HG02970 (cell line): ENCODE measurements at regions not wholly inside any gene's neighbourhood (a gene's known extent, or its start where the extent isn't known, plus 50 kb on each side); places are given as distances from the start of the nearest gene placed in this dataset.

ENCODE experiments used
- ATAC-seq: cut with Tn5 transposase; IDR thresholded peaks from one replicate; pipeline ENCODE4 v1.9.1; 2021; ENCODE audit warnings: mild to moderate bottlenecking, moderate library complexity, moderate number of reproducible peaks; ENCODE audit not compliant: unreplicated experiment, low FRiP score

GRCh38 chr20:42020316-42020715 lies 402.1 kb upstream of the CHD6 start:
- ATAC-seq, result no peak

GRCh38 chr20:42018979-42019378 lies 400.8 kb upstream of the CHD6 start:
- ATAC-seq, result no peak

DNA sequence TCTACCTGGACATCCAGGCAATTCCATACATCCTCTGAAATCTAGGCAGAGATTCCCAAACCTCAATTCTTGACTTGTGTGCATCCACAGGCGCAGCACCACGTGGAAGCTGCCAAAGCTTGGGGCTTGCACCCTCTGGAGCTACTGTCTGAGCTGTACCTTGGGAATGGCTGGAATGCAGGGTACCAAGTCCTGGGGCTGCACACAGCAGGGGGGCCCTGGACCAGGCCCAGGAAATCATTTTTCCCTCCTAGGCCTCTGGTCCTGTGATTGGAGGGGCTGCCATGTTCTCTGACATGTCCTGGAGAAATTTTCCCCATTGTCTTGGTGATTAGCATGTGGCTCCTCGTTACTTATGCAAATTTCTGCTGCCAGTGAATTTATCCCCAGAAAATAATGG lies 391.9 kb upstream of the CHD6 start:
- no peak for ATAC-seq

DNA sequence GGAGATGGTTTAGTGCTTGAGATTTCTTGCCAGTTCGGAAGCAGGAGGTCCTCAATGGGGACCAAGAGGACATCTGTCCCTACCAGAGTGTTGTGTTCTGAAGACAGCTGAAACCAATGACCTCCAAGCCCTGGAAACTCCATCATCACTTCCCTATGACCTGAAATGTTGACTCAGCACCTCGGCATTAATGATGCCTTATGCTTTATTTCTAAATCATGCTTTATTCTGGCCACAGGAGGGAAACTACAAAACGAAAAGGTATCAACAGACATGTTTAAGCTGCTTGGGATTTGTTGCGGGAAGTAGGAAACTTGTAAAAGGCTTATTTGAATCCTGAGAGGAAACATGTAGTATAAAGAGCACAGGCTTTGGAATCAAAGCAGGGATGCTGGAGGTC lies 389.1 kb upstream of the CHD6 start:
- no peak for ATAC-seq

DNA sequence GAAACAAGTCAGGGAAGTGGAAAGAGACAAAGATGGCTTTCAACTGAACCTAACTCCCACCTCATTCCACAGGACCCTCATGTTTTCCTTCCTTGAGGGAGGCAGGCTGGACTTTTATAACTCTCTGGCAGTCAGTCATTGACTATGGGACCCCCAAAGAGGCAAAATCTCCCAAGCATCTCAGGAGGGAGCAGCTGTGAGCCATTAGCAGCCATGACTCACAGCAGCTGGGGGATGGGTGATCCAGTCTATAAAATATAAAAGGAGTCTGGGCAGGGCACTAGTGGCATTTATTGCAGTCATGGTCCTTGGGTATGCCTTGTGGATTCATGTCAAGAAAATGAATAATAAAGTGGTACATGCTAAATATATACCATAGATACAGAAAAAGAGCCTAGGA lies 387.0 kb upstream of the CHD6 start:
- no peak for ATAC-seq

DNA sequence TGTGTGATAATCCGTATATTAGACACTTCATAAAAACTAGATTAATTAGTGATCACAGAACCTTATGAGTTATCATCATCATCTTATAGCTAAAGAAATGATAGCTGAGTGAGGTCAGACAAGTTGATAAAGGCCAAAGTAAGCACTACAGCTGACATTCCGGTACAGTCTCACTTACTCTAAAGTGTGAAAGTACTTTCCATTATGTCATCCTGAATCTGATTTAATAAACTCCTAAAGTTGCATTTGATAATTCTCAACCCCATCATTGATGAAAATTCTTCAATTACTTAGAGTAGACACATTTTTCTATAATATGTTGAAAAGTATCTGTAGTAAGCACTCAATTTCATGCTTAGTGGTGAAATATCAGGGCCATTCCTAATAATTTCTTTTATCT lies 385.2 kb upstream of the CHD6 start:
- no peak for ATAC-seq

- ATAC-seq, result no peak
Observed at GRCh38 chr20:41998539-41999341, 380.6 kb upstream of the CHD6 start.

GRCh38 chr20:41996951-41997350 lies 378.8 kb upstream of the CHD6 start:
- no peak for ATAC-seq

GRCh38 chr20:41992481-41992880 lies 374.3 kb upstream of the CHD6 start:
- no peak for ATAC-seq

- ATAC-seq, result no peak
Observed at GRCh38 chr20:41991412-41991811, 373.2 kb upstream of the CHD6 start.

DNA sequence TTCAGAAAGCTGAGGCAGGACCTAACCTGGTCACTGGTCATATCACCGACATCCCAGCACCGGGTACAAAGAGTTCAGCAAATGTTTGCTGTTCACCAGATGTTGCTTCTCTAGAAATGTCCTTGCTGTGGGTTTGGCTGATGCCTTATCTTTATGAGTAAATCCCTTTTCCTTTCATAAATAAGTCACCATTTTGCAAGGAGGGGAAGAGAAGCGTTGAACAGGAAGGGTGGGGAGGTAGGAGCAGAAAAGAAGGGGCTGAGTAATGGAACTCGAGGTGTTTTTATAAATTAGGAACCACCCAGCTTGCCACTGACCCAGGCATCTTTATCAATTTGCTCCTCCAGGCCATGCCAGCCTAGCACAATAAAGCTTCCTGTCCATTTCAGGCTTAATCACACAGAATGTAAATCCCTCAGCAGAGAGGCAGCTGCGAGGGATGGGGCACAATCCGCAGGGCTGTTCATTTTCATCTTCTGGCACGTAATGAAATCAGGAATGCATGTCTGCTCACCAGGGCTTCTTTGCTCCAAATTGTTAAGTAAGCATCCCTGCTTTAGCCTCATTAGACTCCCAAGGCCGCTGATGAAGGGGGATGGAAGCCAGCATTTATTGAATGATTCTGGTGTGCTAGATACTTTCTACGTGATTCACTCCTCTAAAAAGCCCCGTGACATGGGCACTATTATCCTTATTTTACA lies 371.9 kb upstream of the CHD6 start:
- no peak for ATAC-seq

GRCh38 chr20:41989039-41989679 lies 371.0 kb upstream of the CHD6 start:
- ATAC-seq, result no peak

DNA sequence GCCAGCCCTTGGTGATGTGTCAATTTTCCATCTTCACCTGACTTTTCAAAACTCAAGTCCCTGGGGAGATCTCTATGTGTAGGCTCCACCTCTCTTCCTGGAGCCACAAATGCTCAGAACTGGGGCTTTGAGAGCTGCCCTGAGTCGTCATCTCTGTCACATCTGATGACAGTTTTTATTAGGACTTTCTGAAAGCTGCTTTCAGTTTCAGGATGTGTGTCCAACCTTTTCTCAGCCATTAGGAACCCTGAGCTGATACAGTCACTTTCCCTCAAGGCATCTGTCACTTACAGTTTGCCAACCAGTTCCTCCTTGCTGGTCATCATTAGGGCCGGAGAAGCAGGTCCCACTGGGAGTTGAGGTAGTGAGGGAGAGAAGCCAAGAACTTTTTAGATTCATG lies 365.9 kb upstream of the CHD6 start:
- no peak for ATAC-seq

DNA sequence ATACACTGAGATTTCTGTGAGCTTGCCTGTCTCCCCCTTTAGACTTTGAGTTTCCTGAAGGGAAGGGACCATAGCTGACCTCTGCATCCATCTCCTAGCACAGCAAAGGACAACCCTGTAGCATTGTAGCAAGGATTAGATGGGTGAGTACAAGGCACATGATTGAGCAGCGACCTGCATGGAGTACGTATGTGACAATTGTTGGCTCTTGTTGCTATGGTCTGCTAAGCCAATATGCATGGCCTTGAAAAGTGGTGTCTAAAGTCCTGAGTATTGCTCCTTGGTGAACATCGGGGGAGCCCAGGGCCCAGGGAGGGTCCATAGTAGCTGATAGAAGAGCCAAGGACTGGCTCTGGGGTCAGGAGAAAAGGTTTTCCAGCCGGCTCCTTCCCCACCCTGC lies 365.0 kb upstream of the CHD6 start:
- ATAC-seq, result no peak

DNA sequence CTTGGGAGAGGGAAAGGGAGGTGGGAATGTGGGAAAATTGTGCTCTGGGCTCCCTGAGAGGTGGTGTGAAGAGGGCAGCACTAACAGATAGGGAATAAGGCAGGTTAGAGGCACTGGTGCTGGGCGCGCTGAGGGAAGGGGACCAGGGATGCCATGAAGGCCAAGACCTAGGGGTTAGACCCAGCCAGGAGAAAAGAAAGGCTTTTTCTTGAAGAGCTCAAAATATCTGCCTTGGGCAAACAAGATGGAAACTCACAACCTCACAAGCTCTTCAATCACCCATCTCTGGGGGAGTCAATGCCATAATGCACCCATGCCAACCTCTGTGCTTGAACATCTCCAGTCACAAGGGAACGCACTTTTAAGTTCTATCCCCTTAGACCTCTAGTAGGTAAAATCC lies 363.6 kb upstream of the CHD6 start:
- ATAC-seq, result no peak

GRCh38 chr20:41978875-41979274 lies 360.7 kb upstream of the CHD6 start:
- no peak for ATAC-seq

DNA sequence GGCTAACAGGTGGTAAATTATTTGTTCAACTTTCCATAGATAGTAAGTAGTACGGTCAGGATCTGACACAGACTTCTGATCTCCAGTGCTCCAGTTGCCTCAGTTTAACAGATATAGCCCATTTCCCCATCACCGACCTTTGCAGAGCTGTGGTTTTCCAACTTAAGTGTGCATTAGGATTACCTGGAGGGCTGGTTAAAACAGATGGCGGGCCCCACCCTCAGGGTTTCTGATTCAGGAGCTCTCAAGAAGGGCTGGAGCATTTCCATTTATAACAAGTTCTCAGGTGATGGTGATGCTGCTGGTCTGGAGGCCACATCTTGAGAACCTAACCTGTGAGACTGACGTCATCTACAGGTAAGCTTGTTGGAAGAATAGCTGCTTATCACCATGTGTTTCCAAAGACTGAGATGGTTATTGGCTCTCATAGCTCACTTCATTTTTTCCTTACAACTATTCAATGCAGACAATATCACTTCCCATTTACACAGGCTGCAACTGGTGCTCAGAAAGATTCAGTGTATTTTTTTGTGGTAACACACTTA lies 360.1 kb upstream of the CHD6 start:
- no peak for ATAC-seq

- no peak for ATAC-seq
Observed at GRCh38 chr20:41969656-41970055, 351.5 kb upstream of the CHD6 start.

DNA sequence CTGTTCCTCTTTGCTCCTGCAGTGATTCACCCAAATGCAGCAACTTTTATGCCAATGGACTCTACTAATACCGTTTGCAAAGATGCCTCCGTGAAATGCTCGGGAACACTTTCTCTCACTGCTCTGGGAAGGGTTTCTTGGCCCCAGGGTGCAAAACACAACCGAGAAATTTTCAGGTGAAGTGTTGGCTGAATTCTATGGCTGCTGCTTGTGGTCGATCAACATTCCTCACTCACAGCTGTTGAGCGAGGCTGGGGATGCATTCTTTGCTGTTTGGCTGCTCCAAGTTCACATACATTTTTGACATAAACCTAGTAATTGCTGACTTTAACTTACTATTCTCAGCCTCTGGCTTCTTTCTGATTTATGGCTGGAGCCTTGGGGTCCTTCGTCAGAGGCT lies 342.0 kb upstream of the CHD6 start:
- no peak for ATAC-seq

DNA sequence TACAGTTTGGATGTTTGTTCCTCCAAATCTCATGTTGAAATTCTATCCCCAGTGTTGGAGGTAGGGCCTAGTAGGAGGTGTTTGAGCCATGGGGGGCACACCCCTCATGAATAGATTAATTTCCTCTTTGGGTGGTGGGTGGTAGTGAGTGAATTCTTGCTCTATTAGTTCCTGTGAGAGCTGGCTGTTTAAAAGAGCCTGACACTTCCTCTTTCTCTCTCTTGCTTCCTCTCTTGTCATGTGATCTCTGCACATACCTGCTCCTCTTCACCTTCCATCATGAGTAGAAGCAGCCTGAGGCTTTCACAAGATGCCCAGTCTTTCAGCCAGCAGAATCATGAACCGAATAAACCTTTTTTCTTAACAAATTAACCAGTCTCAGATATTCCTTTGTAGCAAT lies 340.2 kb upstream of the CHD6 start:
- no peak for ATAC-seq

- ATAC-seq, result no peak
Observed at GRCh38 chr20:41956338-41957074, 338.3 kb upstream of the CHD6 start.
